ENCODE measurements at regions not wholly inside any gene's neighbourhood (a gene's known extent, or its start where the extent isn't known, plus 50 kb on each side); places are given as distances from the start of the nearest gene placed in this dataset.

DNA sequence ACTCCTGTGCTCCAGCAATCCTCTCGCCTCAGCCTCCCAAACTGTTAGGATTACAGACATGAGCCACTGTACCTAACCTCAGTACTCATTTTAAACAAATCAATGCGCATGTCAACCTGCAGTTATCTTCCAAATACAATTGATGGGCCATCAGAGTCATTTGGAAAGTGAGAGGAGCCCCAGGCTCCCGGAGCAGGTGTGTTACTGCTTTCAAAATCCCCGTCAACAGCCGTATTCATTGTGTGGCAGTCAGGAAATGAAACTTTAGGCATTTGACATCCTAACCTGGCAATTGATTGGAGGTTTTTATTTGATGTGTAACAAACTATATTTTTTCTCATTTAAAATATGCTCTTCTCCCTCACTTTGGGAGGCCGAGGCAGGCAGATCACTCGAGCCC, 623.6 kb upstream of the TENM3 start:
- DNase-seq, result no peak

DNA sequence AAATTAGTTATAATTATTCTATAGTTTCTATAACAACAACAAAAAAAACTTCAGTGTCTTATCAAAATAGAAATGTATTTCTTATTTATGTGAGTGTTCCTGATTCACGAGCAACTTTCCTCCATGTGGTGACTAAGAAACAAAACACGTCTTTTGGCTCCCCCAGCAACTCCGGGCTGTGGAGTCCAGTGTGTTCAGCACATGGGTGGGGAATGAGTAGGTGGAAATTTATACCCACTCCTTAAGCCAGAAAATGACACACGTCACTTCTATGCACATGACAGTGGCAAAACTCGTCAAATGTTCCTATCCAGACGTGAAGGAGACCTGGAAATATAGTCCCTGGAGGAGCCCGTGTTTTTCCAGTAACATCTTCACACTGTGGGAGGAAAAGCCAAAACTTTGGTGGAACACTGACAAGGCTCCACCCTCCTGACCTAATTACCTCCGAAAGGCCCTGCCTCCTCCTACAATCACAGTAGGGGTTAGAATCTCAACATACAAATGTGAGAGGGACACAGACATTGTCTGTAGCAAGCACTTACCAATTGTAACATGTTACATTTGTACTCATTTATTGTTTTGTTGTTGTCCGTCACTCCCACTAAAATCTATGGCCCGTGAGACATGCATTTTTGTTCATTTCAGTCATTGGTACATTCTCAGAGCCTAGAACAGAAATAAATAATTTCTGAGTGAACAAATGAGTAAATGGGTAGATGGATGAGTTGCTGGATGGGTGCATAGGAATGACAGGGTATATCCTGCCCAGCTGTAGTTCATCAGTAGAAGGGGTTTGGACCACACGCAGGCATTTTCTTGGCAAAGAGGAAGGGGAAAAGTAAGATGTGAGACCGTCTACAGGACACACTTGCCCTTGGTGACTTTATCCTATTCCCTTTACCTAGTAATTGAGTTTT, 605.8 kb upstream of the TENM3 start:
- DNase-seq, result no peak

DNA sequence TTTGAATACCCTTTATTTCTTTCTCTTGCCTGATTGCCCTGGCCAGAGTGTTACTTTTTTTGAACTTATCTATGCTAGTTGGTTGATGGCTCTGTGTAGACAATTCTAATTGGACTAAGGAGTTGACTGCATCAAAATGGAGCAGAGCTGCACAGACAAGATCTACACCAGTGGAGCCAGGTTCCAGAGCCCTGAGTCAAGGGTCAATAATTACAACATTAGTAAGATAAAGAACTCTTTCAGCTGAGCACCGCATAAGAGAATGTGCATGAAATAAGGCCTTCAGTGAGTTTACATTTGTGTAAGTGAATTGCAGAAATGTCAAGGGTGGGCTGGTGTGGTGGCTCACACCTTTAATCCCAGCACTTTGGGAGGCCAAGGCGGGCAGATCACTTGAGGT, 599.7 kb upstream of the TENM3 start:
- no peak for DNase-seq

DNA sequence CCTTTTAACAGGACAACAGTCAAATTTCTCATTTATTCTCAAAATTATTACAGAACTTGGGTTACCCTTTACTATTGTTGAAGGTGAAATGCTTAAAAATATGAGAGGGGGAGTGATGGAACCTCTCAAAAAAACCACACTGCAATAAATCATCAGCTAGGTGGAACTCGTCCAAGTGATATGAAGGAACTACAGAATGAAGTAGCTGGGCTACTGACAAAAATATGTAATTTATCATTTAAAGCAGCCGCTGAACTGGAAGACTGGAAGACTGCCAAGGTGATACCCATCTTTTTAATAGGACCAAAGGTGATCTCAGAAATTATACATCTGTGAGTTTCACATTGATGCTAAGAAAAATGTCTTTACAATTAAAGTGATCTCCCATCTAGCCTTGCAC, 597.7 kb upstream of the TENM3 start:
- no peak for DNase-seq

DNA sequence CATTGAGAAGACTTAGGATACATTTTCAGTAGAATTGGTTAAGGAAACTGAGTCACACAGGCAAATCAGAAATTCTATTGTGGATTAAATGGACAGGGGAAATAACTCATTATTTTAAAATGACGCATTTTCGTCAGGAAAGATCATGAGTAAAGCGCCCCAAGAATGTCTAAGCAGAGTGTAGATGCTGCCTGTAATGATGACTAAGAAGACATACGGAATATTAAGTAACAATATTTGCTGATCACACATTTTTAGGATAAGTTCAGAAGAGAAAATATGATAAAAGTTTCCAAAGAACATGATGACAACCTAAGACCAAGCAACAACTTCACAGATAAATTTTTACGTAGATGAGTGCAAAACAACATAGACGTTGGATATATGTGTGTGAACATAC, 596.3 kb upstream of the TENM3 start:
- no peak for DNase-seq

DNA sequence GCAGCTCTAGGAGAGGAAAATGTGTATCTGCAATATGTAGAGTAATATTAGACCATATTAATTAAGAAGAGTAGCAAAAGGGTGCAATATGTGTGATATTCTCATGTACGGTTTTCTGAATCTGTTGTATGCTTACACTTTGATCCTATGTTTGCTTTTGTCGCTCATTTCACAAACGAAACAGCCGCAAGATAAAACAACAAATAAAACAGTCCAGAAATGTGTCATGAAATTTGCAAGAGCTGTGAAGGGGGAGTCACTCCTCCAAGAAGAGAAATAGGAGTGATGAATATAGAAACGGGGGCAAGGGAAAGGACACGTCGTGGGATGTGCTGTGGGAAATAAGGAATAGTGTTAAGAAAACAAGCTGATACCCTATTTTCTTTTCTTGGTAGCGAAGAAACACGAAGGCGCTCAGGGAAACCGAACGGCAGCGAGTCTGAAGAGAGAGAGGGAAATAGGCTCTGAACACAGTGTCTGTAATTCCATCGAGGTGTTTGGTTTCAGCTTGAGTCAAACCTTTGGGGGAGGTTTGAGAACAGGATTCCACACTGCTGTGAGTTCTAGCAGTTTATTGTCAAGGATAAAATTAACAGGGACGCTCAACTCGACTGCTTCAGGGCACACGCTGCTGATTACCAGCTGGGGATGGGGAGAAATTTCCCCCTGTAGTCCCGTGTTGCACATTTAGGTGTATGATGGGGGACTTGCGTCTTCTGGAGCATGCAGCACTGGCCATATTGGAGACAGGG, 595.6 kb upstream of the TENM3 start:
- no peak for DNase-seq

DNA sequence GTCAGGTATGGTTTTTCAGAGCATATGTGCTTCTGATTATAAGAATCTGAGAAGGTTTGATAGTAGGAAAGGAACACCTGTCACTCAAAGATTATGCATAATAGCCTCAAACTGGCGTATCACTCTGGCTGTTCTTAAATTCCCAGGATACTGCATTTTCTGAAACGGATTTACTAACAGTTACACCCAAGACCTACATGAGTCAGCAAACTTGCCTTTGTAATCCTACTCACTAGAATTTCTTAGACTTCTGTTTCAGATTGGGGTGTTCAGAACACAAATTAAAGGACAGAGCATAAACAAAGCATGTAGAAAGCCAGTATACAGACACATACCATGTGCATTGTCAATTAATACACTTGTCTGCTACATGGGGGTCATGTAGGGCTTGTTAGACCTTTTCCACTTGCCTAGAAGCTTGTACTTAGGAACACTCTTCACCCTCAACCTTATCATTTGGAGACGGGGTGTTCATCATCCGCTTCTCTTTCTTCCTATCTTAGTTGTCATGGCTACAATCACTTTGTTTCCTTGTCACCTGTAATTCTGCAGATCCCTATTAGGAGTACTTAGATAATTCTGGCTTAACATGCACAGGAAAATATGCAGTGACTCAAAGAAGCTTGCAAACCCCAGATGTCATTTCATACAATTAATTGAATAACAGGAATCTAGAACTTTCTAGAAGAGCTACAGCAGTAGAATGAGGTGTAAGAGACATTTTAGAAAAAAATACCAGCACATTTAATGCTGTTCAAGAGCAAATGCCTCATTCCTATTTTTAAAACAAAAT, 593.0 kb upstream of the TENM3 start:
- no peak for DNase-seq

DNA sequence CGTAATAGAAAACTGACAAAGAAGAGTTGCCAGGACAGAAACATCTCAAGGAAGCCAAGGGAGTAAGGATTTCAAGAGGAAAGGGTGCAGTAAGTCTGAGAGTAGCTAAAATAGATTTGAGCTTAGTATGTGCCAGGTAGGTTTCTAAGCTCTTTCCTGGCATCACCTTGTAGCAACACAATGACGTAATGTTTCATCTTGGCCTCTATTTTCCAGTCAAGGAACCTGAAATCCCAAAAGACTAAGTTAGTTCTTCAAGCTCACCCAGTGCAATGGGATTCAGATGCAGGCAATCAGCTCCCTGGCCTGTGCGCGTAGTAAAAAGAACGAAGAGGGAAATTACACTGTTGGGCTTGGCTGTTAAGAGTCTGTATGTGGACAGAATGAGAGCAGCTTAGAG, 586.5 kb upstream of the TENM3 start:
- DNase-seq, result no peak

DNA sequence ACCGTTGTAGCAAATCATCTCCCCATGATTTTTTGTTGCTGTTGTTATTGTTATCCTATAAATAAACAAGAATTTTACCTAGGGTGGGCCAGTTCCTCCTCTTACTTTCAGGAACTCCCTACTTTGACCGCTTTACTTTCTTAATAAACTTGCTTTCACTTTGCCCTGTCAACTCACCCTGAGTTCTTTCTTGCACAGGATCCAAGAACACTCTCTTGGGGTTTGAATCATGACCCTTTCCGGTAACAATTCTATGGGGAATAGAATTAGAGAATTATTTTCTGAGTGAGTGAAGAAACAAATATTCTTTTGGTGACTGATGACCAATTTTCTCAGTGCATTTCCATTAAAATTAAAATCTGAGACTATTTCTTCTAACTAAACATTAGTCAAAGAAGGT, 584.0 kb upstream of the TENM3 start:
- DNase-seq, result no peak

DNA sequence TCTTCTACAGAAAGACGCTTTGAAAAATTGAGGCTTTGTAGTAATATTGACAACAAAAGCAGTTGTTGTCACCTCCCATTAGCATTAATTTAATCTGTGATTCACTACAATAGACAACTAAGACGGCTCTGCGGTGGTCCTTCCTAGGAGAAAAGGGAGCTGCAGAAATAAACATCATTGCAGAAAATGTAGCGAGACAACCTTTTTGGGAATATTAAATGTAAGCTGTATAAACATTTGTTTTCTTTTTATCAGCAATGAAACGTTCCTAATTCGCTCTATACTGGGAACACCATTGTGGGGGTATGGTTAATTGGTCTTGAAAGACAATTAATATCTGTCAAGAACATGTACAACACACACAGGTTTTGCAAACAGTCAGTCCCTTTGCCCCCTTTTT, 583.3 kb upstream of the TENM3 start:
- DNase-seq, result no peak

DNA sequence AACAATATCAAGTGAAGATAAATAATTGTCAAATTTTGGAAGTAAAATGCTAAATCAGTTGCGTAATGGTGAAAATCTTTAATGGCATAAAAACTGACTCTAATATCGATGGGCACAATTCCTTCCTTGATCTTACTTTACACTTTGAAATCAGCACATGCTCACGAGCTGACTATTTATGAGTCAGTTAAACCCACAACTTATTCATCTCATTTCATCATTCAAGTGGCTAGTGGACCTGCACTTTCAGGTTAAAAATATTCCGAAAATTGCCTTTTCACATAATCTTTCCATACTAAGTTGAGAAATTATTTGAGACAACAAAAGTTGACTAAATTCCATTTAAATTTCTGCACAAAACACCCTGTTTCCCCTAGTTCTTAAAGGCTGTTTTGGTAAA, 582.1 kb upstream of the TENM3 start:
- no peak for DNase-seq

DNA sequence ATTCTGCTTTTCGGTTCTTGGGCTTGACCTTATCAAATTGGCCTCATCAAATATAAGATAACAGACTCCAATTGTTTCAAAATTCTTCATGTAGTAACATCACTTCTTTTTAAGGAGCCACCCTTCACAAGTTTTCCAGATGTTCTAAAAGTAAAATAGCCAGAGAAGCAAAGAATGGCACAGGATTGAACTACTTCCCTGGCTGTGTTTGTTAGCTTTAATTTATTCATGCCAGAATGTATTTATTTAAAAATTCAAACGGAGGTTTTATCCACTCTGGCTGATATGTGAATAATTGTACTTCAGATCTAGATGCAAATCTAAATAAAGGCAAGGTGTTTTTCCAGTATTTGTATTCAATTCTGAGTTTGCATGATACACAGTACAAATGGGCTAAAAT, 581.3 kb upstream of the TENM3 start:
- DNase-seq, result no peak

DNA sequence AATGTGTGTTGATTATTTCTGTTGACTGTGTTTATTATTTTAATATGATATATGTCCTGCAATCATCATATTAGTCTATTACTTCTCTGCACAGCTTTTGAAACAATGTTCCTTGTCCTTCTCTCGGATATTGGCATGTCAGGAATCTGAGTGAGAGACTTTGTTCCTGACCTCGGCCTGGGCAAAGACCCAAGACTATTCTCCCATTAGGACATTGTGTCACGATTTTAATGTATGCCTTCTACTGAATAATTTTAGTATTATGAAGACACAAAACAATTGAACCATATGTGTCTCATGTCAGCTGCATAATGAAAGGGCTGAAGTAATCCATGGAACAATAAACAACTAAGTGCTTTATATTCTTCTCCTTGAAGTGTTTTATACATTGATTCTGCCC, 580.8 kb upstream of the TENM3 start:
- no peak for DNase-seq

DNA sequence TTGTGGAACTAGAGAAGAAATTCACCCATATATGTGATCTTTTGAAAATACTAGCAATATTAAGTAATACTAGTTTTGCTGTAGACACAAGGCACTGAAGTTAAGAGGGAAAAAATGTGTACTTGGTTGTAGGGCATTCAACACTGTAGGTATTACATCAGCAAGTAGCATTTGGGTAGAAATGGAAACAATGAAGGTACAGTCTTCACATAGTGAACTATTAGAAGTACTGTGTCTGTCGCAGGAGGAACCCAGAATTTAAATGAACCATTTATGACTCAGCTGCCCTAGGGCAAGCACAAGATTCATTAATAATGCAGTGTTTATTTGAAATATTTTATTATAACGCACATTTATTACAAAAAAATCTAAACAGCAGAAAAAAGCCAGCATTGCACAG, 572.7 kb upstream of the TENM3 start:
- no peak for DNase-seq

DNA sequence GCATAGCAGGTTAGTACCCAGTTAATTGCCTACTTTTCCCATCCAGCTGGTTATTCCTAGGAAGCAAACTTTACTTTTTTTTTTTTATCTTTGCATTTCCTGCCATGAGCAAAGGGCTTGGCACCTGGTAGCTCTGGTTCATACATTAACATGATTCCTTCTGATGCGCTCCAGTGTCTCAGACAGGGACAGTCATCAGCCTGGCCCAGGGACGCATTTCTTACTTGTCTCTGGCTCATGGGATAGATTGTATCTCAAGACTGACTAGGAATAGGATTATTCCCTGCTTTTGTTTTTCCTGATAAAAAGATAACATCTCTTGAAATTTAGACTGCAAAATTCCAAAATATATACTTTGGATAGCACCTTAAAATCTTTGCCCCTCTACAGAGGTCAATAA, 571.5 kb upstream of the TENM3 start:
- no peak for DNase-seq

DNA sequence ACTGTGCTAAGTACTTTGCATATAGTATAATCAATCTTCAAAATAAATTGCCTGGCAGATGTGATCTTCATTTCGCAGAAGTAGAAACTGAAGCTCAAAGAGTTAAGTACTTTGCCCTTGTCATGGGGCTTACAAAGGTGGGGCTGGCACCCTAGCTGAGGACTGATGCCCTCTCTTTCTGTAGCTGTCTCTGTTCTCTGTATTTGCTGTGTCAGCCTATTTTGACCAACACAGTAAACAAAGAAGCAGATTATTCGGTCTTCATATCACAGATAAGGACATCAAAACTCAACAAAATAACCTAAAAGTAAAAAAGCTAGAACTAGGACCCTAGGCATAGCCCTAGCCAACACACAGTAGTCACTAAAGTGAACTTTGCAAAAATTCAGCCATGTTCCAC, 570.5 kb upstream of the TENM3 start:
- DNase-seq, result no peak

DNA sequence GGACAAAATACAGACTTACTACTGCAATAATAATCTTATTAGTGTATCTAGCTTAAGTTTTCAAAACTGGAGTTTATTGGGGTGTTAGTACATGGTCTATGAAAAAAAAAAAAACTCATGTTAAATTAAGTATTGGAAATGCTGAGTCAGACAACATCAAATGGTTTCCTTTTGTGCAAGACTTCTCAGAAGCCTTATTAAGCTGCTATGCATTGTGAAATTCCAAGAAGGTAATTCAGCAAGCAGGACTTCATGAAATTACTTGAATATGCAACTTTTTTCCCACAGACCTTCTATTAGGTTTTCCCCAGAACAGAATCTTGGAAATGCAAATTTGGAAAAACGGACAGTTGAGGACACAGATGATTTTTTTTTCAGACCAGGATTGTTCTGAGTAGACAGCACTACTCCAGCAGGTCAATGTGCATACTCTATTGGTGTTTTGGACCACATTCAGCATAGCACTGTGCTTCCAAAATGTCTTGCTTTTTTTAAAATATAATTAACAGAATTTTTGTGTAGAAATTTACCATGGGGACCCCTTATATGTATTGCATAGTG, 568.8 kb upstream of the TENM3 start:
- DNase-seq, result no peak

DNA sequence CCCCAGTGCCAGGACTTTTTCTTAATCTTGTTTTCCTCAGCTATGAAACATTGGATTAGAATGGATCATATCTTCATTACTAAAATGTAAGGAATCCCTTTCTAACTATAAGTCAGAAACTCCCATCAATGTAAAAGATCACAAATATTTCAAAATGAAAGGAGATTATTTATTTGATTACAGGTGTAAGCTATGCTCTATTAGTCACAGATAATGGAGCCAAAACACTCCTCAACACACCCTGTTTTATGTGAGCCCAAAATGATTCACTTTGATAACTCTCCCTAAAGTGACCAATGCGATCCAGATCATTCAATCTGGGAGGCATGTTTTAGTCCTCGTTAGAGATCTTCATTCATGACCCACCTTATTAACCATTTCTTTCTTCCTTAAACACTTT, 566.7 kb upstream of the TENM3 start:
- DNase-seq, result no peak

DNA sequence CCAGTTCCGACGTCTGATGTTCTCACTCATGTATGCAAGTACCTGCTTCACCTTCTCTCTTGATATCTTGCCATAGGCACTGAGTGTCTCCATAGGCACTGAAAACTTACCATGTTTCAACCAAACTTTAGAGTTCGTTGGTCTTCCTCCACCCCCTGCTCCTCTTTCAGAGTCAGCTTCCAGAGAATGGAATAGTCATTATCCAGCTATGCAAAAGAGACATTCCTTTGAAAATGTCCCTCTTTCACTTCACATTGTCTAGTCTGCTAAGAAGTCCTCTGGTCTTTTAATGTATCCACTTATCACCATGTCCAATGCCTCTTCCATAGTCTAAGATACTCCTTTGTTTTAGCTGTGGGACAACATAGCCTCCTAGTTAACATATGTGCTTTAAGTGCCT, 566.0 kb upstream of the TENM3 start:
- DNase-seq, result no peak

DNA sequence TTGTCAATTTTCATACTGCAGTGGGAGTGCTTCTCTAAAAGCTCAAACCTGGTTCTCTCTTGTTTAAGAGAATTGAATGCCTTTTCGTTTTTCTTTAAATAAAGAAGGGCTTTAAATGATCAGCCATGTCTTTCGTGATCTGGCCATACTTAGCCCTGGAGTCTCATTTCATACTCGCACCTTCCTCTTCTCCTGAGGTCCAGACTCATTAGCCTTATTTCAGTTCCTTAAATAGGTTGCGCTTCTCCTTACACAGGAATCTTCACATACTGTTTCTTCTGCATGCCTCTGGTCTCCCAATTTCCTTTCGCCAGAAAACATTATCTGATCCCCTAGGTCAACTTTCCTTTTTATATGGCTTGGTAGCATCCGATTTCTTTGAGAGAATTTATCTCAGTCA, 565.6 kb upstream of the TENM3 start:
- DNase-seq, result no peak

DNA sequence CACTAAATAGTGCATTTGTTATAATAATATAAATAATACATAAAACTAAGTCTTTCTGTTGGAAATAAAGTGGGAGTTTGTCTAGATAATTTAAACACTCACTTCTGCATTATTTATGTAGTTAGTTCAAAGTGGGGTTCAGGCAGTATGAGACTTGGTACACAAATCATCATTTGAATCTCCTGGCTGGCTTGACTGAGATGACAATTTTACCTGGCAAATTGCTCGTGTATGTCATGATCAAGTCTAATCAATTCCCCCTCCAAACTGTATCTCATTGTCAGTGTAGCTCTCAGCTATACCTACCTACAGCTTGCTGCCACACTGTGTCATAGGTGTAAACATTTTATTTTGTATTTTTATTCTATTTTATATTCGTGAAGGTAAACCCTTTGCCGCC, 563.4 kb upstream of the TENM3 start:
- no peak for DNase-seq

DNA sequence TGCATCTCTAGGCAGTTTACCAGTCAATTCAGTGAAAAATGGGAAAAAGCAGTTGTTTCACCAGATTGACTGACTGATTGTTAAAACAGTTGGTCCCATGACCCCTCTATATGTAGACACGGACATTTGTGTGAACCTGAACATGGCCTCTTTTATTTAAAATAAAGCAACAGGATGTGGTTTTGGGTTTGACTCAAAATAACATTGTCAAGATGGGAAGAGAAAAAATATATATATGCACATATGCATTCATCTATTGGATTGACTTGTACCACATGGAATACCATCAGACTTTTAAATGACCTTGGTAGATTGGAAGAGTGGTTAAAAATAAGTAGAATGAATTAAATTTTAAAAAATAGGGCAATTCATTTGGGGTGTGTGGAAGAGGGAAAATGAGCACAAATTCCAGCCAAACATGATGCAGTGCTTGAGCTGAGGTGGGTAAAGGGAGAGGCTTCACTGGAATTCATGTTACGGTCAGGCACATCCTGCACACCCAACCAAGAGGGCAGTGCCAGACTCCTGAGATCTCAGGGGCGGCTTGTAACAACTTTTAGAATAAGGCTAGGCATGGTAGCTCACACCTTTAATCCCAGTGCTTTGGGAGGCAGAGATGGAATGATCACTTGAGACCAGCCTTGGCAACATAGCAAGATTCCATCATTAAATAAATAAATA, 560.7 kb upstream of the TENM3 start:
- DNase-seq, result no peak

DNA sequence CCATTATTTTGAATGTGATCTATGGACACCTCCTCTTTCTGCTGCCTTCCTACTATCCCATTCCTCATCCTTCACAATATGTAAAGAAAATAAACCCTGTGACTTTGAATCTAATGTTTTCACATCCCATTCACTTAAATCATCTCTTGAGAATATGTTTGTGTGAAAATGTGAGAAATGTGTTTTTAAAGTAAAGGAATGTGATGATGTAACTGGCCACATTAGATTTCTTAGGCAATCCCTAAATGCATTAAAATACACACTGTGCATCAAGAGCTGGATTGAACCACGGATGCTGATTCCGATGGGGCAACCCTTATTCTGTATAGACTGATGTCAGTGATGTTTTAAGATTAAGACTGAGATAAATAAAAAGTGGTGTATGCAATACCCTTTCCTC, 558.9 kb upstream of the TENM3 start:
- DNase-seq, result no peak

Data from NCI-H526 (cell line).